Common myeloid progenitor, CD34-positive (primary cell): ENCODE measurements at regions not wholly inside any gene's neighbourhood (a gene's known extent, or its start where the extent isn't known, plus 50 kb on each side); places are given as distances from the start of the nearest gene placed in this dataset.

ENCODE experiments used
- CTCF ChIA-PET: fragments of 350-600 bp; sonication (Branson Sonifier 250); formaldehyde crosslinking; loops from one replicate; lab custom pipeline; 2021; ENCODE audit warnings: antibody characterized with exemption; lab: Charles Lee
- POLR2A ChIA-PET: fragments of 350-600 bp; sonication (Branson Sonifier 250); formaldehyde crosslinking; loops from one replicate; lab custom pipeline; 2021; ENCODE audit warnings: antibody characterized with exemption; lab: Charles Lee
- DNase-seq, 3 donors: peaks; one replicate each; pipeline versions ENCODE4 v3.0.0 to v3.0.0-alpha.2; 2013
- H3K27ac ChIP-seq, 2 experiments: 1 replicate in 1 of 2; 2 replicates in 1 of 2; pipeline ENCODE4 v1.7.0; 2013; ENCODE audit warnings: inconsistent platforms in 2 of 2, low read length in 2 of 2, mild to moderate bottlenecking in 2 of 2, low read depth in 1 of 2, moderate library complexity in 1 of 2; ENCODE audit not compliant: severe bottlenecking in 2 of 2, insufficient read depth in 1 of 2, poor library complexity in 1 of 2
- H3K27me3 ChIP-seq, 5 experiments: replicated peaks in 2 of 5; 1 replicate in 3 of 5; 2 replicates in 2 of 5; pipeline versions ENCODE4 v1.6.1 to v1.7.0; 2013; ENCODE audit warnings: low read length in 4 of 5, mild to moderate bottlenecking in 2 of 5, moderate library complexity in 2 of 5, inconsistent platforms in 1 of 5; ENCODE audit not compliant: insufficient read depth in 5 of 5, control insufficient read depth in 4 of 5
- H3K36me3 ChIP-seq, 4 experiments: 1 replicate in 2 of 4; 2 replicates in 2 of 4; pipeline versions ENCODE4 v1.6.1 to v1.7.0; 2013; ENCODE audit warnings: low read length in 3 of 4, control low read depth in 1 of 4, mild to moderate bottlenecking in 1 of 4; ENCODE audit not compliant: control insufficient read depth in 4 of 4, insufficient read depth in 4 of 4
- H3K4me1 ChIP-seq, 4 experiments: 1 replicate in 3 of 4; 2 replicates in 1 of 4; pipeline versions ENCODE4 v1.6.1 to v1.7.1; 2013; ENCODE audit warnings: low read length in 3 of 4, mild to moderate bottlenecking in 3 of 4, control low read depth in 1 of 4, inconsistent platforms in 1 of 4, moderate library complexity in 1 of 4; ENCODE audit not compliant: control insufficient read depth in 4 of 4, insufficient read depth in 4 of 4; ENCODE audit errors: control extremely low read depth in 1 of 4
- H3K4me3 ChIP-seq, 7 experiments: 1 replicate in 4 of 7; 2 replicates in 3 of 7; pipeline versions ENCODE4 v1.5.1 to v1.7.0; 2013; ENCODE audit warnings: mild to moderate bottlenecking in 7 of 7, low read length in 6 of 7, moderate library complexity in 6 of 7, inconsistent platforms in 2 of 7, low read depth in 2 of 7, control low read depth in 1 of 7; ENCODE audit not compliant: insufficient read depth in 4 of 7, control insufficient read depth in 1 of 7; ENCODE audit errors: extremely low read depth in 1 of 7
- H3K9me3 ChIP-seq, 5 experiments: 1 replicate in 4 of 5; 2 replicates in 1 of 5; pipeline versions ENCODE4 v1.6.1 to v1.7.1; 2013; ENCODE audit warnings: low read length in 4 of 5, mild to moderate bottlenecking in 2 of 5, inconsistent platforms in 1 of 5, low read depth in 1 of 5, moderate library complexity in 1 of 5; ENCODE audit not compliant: control insufficient read depth in 4 of 5, insufficient read depth in 2 of 5; ENCODE audit errors: control extremely low read depth in 1 of 5
- WGBS: methylation state at CpG from one replicate; pipeline ENCODE4 v1.1.5; 2013; ENCODE audit not compliant: insufficient coverage; 5-methylcytosine and 5-hydroxymethylcytosine counted together

DNA sequence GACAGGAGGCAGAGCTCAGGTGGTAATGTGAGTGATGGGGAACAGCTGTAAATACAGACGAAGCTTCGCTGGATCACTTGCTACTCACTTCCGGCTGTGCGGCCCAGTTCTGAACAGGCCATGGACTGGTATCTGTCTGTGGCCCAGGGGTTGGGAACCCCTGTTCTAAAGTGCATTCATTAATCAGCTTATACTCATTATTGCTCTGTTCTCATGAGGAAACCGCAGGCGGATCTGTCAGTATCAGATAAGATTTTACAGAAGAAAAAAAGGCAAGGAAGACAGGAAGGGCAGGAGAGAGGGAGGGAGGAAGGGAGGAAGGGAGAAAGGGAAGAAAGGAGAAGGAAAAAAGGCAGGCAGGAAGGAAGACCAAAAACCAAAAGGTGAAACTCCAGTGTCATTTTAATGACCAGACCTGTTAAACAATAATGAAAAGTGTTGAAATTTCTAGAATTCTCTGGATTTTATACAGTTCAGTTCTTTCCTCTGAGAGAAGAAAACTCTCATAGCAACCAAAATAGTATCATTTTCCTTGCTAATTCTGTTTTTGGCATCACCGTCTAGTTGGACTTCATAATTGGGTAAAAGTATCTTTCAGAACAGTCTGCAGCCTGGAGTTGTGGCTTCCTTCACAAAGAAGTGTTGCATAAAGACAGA, 128.0 kb upstream of the PROK2 start:
- no peaks in the 10 kb centered on the region for H3K36me3 ChIP-seq
- H3K4me3 ChIP-seq = no peak overlapping the region
- DNase-seq = peak in 2 of 3 donors; percentile 48 to 53
- CTCF ChIA-PET = interaction anchor here (0.9 to 1.3 kb wide), 2 partner anchors 10 to 30 kb away, joined by 3 read pairs; no protein-coding TSS in a partner anchor
- H3K4me1 ChIP-seq = no peaks in the 10 kb centered on the region
- no peak overlapping the region for H3K27ac ChIP-seq
- POLR2A ChIA-PET = no interaction called here
- H3K9me3 ChIP-seq = no peaks in the 10 kb centered on the region
- WGBS = 75% methylated on average over 6 of the region's 7 CpGs
- H3K27me3 ChIP-seq = peaks cover 0 to 17% (median 6%) of the 10 kb centered on the region in 5 experiments

DNA sequence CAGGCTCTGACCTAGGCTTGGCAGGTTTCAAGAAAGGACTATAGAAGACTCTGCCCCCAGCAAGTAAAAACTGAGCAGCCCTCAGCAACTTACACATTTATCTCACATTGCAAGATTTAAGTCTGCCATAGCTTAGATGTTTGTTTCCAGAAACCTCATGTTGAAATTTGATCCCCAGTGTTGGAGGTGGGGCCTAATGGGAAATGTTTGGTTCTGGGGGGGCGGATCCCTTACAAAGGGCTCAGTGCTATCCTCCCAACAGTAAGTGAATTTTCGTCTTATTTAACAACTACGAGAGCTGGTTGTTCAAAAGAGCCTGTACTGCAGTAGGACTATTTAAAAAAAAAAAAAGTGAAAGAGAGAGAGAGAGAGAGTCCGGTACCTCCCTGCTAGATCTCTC, 125.2 kb upstream of the PROK2 start:
- no peak for DNase-seq
- ChIA-PET CTCF (interaction anchor here (1.3 kb wide), 1 partner anchor 180 kb away, joined by 3 read pairs; no protein-coding TSS in a partner anchor), POLR2A (no interaction called here)
- Histone ChIP-seq H3K4me1 (peaks cover 5 to 27% (median 20%) of the 10 kb centered on the region in 4 experiments), H3K4me3 (no peak overlapping the region), H3K36me3 (no peaks in the 10 kb centered on the region), H3K9me3 (no peaks in the 10 kb centered on the region), H3K27ac (no peak overlapping the region), H3K27me3 (peaks cover 0 to 22% (median 6%) of the 10 kb centered on the region in 5 experiments)
- 84% methylated on average over 2 of the region's 4 CpGs for WGBS

DNA sequence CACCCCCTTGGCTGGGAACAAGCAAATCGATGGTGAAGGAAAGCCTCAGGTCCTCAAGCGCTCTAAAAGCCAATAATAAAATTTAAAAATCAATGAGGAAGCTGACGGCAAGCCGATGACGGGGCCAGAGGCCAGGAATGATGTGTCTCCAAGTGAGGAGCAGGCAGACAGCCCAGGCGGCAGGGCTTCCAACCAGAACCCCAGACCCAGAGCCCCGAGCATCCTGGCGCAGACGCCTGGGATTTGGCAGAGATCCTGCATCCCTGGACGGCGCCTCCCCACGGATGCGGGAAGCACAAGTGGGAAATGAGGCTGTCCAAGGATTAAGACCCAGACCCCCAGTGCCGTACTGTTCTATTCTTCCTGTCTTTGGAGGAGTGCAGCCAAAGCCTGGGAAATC, 123.0 kb upstream of the PROK2 start:
- POLR2A ChIA-PET = interaction anchor here (0.6 kb wide), 1 partner anchor 459 kb away, joined by 3 read pairs; no protein-coding TSS in a partner anchor
- DNase-seq = no peak
- peaks cover 0 to 23% (median 10%) of the 10 kb centered on the region in 5 experiments for H3K27me3 ChIP-seq
- H3K9me3 ChIP-seq = no peaks in the 10 kb centered on the region
- WGBS = 95% methylated on average over 13 of the region's 14 CpGs
- CTCF ChIA-PET = interaction anchor here (0.6 to 1.4 kb wide), 4 partner anchors 8 to 20 kb away, joined by 3 to 5 read pairs (median 4); no protein-coding TSS in a partner anchor
- H3K36me3 ChIP-seq = no peaks in the 10 kb centered on the region
- H3K4me1 ChIP-seq = peaks cover 9 to 37% (median 24%) of the 10 kb centered on the region in 4 experiments
- no peak overlapping the region for H3K4me3 ChIP-seq
- H3K27ac ChIP-seq = no peak overlapping the region

DNA sequence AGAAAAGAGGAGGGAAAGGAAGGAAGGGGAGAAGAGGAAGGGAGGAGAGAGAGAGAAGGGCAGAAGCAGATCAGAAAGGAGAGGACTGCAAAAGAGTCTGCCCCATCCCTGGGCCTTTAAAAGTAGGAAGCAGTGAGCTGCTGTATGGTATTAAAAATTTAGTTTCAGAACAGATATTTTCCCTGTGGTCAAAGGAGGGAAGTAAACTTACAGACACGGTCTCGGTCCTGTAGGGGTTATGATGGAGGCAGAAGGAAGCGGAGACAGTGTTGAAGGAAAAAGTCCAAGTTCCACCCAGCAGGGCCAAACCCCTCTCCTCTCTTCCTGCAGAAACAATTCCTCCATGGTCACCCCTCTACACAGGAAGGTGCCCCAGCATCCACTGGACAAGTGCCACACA, 122.0 kb upstream of the PROK2 start:
- POLR2A ChIA-PET = no interaction called here
- peaks cover 9 to 40% (median 25%) of the 10 kb centered on the region in 4 experiments for H3K4me1 ChIP-seq
- no peak overlapping the region for H3K4me3 ChIP-seq
- peaks cover 0 to 23% (median 10%) of the 10 kb centered on the region in 5 experiments for H3K27me3 ChIP-seq
- CTCF ChIA-PET = interaction anchor here (0.6 to 1.8 kb wide), 6 partner anchors 9 to 69 kb away, joined by 3 to 5 read pairs (median 3); no protein-coding TSS in a partner anchor
- peak in 2 of 3 donors; percentile 40 to 48 for DNase-seq
- no peaks in the 10 kb centered on the region for H3K9me3 ChIP-seq
- no CpG with 5 or more reads among the region's 3 CpGs for WGBS
- H3K27ac ChIP-seq = no peak overlapping the region
- no peaks in the 10 kb centered on the region for H3K36me3 ChIP-seq

DNA sequence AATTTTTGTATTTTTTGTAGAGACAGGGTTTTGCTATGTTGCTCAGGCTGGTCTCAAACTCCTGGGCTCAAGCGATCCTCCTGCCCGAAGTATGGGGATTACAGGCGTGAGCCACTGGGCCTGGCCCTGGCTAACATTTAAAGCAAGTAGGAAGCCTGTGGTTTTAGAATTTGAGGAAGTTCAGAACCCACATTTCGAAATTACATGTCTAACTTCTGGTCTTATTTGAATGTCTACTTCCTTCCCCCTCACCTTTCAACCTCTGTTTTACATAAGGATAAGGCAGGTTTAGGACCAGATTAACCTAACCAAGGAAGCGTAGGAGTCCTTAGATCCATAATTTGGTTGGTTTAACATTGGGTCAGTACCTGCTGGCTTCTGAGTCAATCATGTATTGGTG, 120.5 kb upstream of the PROK2 start:
- H3K27ac ChIP-seq = no peak overlapping the region

DNA sequence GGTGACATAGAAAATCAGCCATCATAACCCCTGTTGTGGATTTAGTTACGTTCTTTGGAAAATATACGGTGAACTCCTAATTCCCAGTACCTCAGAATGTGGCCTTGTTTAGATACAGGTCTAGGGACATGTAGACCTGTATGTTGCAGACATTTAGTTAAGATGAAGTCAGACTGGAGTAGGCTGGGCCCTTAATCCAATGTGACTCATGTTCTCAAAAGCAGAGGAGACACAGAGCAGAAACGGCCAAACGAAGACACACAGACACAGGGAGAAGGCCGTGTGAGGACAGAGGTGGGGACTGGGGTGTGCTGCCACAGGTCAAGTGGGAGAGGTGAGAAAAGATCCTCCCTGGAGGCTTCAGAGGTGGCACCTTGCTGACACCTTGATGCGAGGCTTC, 119.0 kb upstream of the PROK2 start:
- DNase-seq = no peak
- POLR2A ChIA-PET = no interaction called here
- WGBS = 100% methylated on average over 6 of the region's 6 CpGs
- H3K4me1 ChIP-seq = peaks cover 9 to 40% (median 25%) of the 10 kb centered on the region in 4 experiments
- no peak overlapping the region for H3K27ac ChIP-seq
- no peak overlapping the region for H3K4me3 ChIP-seq
- H3K36me3 ChIP-seq = no peaks in the 10 kb centered on the region
- CTCF ChIA-PET = interaction anchor here (1.2 kb wide), 1 partner anchor 28 kb away, joined by 4 read pairs; no protein-coding TSS in a partner anchor
- peaks cover 0 to 3% (median 0%) of the 10 kb centered on the region in 5 experiments for H3K9me3 ChIP-seq
- peaks cover 0 to 17% (median 8%) of the 10 kb centered on the region in 5 experiments for H3K27me3 ChIP-seq

More for the DNA sequence above, 120.5 kb upstream of the PROK2 start:
- peaks cover 0 to 23% (median 10%) of the 10 kb centered on the region in 5 experiments for H3K27me3 ChIP-seq
- ChIA-PET POLR2A (interaction anchor here (0.6 kb wide), 1 partner anchor 174 kb away, joined by 3 read pairs; no protein-coding TSS in a partner anchor), CTCF (interaction anchor here (0.8 to 1.8 kb wide), 6 partner anchors 8 to 35 kb away, joined by 3 to 4 read pairs (median 3); no protein-coding TSS in a partner anchor)
- 0% methylated on average over 4 of the region's 5 CpGs for WGBS
- H3K9me3 ChIP-seq = no peaks in the 10 kb centered on the region
- no peak overlapping the region for H3K4me3 ChIP-seq
- peak; percentile 76 to 92 (median 87) for DNase-seq
- no peaks in the 10 kb centered on the region for H3K36me3 ChIP-seq
- peaks cover 9 to 40% (median 25%) of the 10 kb centered on the region in 4 experiments for H3K4me1 ChIP-seq

DNA sequence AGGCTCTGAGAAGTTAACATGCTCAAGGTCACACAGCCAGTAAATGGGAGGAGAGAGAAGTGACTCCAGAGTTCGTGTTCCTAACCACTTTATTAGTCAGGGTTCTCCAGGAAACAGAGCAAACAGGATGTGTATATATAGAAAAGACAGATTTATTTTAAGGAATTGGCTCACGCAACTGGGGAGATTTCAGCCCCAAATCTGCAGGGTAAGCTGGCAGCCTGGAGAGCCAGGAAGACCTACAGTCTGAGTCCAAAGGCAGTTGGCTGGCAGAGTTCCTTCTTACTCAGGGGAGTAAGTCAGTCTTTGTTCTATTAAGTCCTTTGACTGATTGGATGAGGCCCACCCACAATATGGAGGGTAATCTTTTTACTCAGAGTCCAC, 118.2 kb upstream of the PROK2 start:
- Histone ChIP-seq H3K9me3 (peaks cover 0 to 3% (median 0%) of the 10 kb centered on the region in 5 experiments), H3K4me3 (no peak overlapping the region), H3K36me3 (no peaks in the 10 kb centered on the region), H3K27me3 (peaks cover 0 to 18% (median 5%) of the 10 kb centered on the region in 5 experiments), H3K4me1 (peaks cover 9 to 40% (median 25%) of the 10 kb centered on the region in 4 experiments), H3K27ac (no peak overlapping the region)
- ChIA-PET POLR2A (no interaction called here), CTCF (interaction anchor here (0.8 to 1.8 kb wide), 6 partner anchors 10 to 84 kb away, joined by 3 to 5 read pairs (median 3); no protein-coding TSS in a partner anchor)
- WGBS = 33% methylated on average over 1 of the region's 2 CpGs
- no peak for DNase-seq
